ENCODE measurements at regions not wholly inside any gene's neighbourhood (a gene's known extent, or its start where the extent isn't known, plus 50 kb on each side); places are given as distances from the start of the nearest gene placed in this dataset.

DNA sequence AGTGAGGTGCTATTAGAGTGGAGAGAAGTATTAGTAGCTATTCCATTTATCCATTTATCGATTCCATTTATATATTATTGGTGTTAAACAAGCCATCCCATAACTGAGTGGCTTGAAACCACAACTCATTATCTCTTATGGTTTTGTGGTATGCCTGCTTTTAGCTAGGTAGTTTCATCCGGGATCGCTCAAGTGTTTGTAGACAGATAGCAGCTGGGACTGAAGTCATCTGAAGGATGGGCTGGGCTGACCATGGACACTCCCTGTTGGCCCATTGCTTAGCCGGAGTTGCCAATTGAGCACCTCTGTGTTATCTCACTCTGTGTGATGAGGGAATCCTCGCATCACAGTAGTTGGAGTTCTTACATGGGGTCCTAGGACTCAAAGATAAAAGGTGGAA is 622.5 kb downstream of the PLA2G4A start:
- DNase-seq, result peak in 1 of 3 experiments; percentile 78

DNA sequence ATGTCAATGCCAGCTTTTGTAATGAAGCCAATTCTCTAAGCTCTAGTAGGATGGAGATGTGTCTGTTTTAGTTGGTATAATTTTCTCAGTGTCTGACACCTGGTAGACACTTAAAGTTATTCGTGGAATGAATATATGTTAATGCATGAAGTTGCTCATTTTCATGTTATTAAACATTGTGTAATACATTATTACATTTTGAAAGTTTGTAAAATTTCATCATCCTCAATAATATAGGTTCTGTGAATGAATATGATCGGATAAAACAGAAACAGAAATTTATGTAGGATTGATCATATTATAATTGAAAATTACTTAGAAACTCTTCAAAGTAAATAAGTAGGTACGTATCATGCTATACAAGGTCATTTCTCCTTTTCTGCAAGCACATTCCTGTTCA is 625.3 kb downstream of the PLA2G4A start:
- DNase-seq, result no peak

DNA sequence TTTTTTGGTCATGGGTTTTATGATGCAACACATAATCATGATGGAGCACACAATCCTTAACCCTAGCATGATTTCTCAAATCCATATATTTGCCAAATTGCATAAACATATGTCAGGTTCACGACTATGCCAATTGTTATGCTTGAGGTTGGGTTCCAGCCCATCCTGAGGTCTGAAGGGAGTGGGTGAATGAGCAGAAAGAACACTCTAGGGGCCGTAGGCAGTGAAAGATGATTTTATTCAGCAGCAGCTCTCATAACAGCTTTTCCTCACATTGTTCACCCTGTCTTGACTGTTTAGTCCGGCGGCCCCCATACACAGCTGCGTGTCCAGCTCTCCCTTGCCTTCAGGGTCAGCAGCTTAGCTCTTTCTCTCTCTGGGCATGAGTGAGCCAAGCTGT is 627.7 kb downstream of the PLA2G4A start:
- DNase-seq, result no peak

DNA sequence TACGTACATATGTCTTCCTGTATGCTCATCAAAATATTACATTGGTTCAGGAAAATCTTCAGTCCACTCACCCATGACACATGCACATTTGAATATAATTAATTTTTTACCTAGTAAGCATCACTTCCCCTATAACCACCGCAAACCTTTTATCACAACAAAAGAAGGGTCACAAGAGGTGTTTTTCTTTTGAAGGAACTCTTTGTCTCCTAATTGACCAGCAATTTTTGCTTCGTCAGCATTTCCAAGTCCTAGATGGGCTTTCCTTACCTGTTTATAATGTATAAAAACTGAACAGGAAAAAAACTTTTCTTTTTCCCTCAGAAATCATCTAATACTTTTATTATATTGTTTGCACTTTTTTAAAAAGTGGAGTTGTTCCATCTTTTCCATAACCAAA is 631.3 kb downstream of the PLA2G4A start:
- DNase-seq, result peak in 2 of 3 experiments; percentile 10 to 73

DNA sequence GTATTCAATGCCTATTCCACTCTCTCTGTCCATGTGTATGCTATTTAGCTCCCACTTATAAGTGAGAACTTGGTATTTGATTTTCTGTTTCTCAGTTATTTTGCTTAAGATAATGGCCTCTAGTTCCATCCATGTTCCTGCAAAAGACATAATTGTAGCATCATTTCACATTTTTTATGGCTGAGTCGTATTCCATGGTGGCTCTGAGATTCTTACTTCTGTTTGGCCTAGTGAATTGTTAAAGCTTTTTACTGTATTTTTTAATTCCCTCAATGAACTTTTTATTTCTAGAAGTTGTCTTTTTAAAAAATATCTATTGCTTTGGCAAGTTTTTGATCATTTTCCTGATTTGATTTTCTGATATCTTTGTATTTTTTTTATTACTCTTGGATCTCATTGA is 635.6 kb downstream of the PLA2G4A start:
- no peak for DNase-seq

DNA sequence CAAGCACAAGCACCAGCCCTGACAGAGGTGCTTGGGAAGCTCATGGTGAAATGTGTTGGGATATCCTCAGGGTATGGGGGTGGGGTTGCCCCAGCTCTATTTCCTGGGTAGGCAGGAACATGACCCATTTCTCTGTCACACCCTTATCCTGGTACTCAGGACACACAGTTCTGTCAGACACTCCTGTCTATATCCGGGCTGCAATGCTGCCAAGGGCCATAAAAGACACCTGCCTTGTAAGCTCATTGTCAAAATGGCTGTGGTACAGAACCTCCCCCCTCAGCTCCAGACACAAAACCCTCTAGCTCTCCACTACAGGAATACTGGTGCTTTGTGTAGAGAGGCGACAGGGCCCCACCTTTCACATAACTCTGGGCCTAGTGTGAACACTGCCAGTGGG is 636.7 kb downstream of the PLA2G4A start:
- no peak for DNase-seq

DNA sequence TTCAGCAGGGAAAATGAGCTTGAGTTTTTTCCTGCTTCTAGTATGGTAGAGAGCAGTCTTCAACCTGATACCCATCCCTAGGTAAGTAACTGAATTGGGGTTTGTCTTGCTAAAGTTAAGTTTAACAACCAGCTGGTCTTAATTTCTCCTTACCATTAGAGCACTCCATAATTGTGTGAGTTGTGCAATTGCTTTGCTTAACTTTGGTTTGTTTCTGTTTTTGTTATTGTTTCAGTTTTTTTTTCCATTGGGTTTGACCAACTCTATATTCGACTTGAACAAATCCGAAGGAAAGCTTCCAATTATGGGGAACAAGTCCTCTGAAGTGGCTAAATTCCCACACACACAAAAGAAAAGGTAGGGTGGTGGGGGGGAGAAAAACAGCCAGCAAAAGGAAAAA is 641.1 kb downstream of the PLA2G4A start:
- DNase-seq, result no peak

DNA sequence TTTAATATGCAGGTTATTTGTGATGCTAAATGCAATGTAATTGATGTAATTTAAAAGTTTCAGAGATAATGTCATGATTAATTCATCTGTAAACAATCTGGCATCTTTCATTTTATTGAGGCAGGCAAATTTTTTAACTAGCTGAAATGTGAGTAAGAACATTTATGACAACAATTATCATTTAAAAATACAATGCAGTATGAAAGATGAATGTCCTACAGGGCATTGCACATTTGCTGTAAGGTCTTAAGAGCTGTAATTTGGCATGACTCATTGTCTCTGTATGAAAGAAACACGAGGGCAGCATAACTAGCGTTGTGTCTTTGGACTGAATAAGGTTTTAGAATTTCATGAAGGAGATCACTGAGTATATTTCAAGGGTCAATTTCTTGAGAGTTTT is 642.8 kb downstream of the PLA2G4A start:
- peak; percentile 22 to 87 (median 46) for DNase-seq

DNA sequence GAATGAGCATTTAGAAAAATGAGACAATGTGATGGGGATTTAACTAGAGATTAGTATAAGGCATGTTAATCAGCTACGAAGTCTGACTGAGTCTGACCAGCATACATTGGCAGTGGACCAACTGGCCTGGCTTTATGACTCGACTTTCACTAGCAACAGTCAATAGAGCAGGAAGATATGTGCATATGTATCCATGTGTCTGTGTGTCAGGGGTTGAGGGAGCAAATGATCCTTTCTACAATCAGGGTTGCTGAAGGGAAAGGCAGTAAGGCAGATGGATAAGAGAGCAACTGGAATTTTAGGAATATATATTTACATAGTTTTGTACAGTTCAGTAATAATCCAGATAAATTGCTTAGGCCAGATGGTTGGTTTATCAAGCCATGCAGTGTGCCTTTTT is 645.6 kb downstream of the PLA2G4A start:
- DNase-seq, result no peak

DNA sequence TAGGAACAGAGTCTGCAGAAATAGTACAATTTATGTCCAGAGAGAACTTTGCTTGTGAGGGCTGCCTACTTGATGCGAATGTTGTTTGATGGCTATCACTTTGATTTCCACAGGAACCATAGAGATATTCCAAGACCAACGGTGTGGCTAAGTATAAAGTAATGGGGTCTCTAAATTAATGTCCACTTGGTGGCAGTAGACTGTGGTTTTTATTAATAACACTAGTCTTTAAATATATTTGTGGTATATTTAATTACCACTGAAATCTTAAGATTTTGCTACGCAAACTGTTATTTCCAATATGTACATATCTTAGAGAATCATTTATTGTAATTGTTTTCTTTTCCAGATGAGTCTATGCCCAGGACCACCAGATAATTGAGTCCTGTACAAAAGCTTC is 647.9 kb downstream of the PLA2G4A start:
- peak in 2 of 3 experiments; percentile 23 to 32 for DNase-seq

DNA sequence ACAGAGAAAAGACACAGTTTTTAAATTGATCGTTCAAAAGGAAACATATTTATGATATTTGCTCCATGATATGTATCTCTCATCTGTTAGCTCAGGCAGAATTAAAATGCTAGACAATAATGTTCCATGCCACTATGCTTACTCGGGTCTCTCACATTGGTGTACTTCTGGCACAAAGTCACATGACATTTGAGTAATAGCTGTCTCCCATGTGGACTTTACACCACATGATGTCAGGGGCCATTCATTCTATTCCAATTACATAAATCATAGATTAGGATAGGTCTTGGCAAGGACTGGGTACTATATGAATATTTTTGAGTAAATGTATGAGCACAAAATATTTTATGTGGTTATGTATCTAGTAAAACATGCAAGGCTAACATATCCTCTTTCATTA is 648.4 kb downstream of the PLA2G4A start:
- DNase-seq, result peak in 1 of 3 experiments; percentile 32

DNA sequence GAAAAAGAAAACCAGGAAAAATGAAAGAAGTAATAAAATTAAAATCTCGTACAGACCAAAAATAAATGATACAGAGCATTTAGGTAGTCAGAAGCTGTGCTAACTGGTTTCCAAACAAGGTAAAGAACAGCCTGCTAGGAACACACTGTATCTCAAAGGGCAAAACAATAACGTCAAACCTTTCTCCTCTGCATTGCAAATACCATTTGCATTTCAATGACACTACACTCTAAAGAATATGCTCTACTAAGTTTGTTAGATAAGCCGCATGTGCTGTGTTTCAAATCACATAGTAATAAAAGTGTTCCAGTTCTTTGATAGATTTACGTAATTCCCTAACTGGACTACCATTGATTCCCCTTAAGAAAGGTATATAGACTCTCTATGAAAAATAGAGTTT is 648.8 kb downstream of the PLA2G4A start:
- DNase-seq, result no peak

DNA sequence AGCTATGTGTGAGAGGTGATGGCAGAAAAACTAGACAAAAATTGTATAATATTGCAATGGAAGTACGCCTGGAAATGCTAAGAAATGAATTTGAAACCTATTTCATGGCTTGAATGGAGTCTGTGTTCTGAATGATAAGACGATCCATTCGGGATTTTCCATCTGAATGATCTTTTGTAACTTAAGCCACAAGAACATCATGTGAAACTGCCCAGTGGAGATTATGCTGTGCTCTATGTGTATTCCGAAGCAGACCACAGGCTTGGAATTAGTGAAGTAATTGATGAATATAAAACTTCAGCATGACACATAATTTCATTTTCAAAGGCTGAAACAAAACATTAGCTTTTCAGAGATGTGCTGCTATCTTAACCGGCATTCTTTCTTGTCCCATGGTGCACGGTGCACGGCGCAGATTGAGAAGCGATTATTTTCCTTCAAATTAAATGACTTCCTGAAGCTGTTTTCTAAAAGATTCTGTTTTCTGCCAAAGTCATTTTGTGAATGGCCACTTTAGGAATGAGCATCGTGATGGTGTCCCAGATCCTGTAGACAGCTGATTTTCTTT is 652.9 kb downstream of the PLA2G4A start:
- DNase-seq, result no peak

DNA sequence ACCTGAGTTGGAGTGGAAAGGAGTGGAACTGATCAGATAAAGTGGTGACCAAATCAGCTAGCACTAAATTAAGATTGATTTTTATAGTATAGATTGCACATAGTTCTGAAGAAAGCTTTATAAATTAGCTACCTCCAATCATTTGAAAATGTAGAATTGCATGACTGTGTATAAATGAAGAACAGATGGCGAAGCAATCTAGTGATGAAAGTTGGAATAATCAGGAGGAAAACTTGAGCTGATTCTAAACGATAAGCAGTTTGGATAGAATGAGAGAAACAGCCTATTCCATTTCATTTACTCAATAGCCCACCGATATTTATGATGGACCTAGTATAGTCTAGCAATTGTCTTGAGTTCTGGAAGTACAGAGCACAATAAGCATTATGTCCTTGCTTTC is 661.5 kb downstream of the PLA2G4A start:
- no peak for DNase-seq

DNA sequence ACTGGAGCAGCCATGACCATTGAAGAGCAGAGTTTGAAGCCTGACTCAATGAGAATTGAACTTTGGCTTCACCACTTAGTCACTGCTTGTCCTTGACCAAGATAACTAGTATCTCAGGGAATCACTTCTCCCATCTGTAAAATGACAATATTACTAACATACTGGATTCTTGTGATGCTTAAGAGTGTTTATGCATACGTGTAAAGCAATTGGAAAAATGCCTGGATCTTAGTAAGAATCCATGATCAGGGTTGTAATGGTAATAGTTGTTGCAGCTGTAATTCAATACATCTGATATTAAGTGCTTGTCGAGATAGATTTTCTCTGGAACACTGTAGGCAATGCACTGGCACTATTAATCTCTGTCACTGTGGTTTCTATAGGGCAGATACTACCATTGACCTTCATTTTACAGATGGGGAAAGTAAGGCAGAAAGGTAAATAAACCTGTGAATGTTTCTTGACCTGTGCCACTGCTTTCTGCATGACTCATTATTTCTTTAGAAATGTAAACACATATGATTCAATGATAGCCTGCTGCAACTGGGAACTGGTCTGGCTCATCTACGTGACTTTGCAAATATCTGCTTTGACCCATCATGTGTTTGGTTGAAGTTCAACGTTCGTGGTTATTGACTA is 662.5 kb downstream of the PLA2G4A start:
- DNase-seq, result peak in 1 of 3 experiments; percentile 17

DNA sequence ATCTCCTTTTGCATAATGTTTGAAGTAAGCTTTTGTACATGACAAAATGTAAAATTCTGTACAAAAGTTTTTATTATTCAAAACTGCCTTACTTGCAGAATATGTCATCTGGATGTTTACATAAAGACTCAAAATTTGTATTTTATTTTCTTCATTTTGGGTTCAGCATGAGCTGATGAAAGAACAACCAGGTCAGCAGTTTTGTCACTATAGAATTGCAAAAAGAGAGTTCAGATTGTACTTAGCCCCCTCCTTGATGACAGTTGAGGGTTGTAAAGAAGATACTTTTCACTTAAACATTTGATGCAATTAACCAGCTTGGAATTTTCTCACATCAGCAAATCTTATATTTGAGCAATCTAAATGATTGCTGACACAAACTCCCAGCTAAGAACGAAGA is 669.3 kb downstream of the PLA2G4A start:
- no peak for DNase-seq

DNA sequence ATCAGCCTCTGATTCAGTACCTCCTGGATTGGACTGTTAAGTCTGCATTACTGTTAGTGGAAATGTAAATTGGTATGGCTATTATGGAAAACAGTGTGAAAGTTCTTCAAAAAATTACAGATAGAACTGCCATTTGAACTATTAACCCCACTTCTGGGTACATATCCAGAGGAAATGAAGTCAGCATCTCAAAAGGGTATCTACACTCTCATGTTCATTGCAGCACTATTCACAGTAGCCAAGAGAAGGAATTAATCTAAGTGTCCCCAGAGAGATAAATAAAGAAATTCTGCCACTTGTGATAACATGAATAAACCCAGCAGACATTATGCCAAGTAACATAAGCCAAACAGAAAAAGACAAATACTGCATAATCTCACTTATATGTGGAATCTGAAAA is 676.0 kb downstream of the PLA2G4A start:
- DNase-seq, result no peak

DNA sequence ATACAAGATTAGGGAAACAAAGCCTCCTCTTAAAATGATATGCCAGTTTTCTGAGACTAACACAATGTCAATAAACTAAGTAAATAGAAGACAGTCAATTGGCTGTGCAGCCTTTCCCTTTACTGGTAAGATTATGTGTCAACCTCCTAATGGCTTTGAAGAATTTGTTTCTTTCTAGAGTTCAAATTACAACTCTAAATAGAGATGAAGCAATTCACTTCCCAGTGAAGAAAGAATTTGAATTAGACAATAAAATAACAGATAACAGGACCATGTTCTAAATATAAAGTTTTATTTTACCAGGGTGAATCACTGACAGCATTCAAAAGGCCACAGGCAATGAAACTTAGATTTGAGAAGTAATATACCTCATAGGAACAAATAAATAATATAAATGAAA is 680.3 kb downstream of the PLA2G4A start:
- DNase-seq, result peak in 2 of 3 experiments; percentile 52 to 89

DNA sequence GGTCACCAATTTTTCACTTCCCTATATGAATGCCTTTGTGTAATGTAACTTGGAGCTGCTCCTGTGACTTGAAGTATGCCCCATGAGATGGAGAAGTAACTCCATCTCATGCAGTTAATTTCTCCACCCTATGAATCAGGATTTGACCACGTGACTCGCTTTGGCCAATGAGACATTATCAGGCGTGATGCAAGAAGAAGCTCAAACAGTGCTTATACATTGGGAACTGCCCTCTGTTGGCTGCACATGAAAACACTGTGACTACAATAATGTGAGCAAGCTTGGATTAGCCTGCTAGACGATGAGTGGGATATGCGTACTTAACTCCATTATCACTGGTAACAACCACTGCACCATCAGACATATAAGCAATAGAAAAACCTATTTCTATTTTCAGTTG is 684.4 kb downstream of the PLA2G4A start:
- no peak for DNase-seq

DNA sequence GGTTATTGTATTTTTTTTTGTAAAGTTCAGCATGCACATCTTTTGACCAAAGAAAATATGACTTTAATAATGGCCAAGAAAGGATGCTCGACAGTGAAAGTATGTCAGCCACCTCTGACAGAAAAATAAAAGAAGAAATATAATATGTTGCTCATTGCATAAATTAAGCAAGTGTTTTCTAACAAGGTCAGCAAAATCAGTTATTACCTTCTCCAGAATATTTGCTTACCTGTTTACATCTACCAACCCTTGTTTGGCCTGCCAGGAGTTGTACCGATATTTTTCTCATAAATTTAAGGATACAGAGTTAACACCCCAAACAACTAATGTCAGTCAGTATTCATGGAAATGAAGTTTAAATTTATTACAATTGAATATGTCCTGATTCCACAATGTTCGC is 685.4 kb downstream of the PLA2G4A start:
- no peak for DNase-seq

DNA sequence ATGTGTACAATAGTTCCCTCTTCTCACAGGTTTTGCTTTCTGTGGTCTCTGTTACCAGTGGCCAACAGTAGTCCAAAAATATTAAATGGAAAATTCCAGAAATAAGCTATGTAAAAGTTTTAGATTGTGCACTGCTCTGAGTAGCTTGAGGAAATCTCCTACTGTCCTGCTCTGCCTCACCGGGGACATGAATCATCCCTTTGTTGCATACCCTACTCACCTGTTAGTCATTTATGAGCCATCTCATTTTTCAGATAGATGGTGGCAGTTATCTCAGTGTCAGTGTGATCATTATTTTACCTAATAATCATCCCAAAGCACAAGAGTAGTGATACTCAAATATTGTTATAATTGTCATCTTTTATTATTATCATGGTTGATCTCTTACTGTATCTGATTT is 688.1 kb downstream of the PLA2G4A start:
- DNase-seq, result no peak

DNA sequence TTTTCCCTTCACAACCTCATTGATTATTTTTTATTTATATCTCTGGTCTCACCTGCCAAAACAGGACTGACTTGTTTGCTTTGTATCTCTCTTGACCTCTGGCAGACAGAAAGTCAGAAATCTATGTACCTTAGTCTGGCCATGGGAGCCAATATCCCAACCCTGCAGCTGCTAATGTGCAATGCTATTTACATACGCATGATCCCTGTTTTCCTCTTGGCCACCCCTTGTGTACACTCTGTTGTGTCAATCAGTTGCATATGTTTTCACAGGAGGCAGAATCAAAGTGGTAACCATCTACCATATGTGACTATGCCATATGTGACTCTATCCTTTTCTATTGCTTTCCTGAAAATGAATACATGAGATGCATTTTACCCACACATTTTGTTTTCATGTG is 688.8 kb downstream of the PLA2G4A start:
- peak in 2 of 3 experiments; percentile 26 to 74 for DNase-seq

DNA sequence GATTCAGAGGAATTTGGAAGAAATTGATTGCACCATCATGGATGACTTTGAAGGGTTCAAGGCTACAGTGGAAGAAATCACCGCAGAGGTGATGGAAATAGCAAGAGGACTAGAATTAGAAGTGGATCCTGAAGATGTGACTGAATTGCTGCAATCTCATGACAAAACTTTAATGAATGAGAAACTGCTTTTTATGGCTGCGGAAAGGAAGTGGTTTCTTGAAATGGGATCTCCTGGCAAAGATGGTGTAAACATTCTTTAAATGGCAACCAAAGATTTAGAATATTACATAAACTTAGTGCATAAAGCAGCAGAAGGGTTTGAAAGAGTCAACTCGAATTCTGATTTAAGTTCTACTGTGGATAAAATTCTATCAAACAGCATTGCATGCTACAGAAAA is 698.6 kb downstream of the PLA2G4A start:
- no peak for DNase-seq

DNA sequence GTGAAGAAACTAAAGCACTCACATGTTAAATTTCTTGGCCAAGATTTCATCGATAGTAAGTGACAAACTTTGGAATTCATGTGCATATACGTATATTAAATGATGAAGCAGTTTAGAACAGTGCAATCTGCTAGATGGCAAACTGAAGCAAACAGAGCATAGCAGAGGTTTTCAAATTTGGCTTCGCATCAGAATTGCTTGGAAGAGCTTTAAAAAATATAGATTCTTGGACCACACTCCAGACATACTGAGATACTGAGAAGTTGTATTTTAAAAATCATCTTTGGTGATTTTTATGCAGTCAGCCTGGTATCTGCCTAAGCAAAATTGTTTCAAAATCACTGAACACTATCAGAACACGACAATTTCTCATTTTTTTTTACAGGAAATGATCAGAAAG is 709.2 kb downstream of the PLA2G4A start:
- DNase-seq, result no peak

DNA sequence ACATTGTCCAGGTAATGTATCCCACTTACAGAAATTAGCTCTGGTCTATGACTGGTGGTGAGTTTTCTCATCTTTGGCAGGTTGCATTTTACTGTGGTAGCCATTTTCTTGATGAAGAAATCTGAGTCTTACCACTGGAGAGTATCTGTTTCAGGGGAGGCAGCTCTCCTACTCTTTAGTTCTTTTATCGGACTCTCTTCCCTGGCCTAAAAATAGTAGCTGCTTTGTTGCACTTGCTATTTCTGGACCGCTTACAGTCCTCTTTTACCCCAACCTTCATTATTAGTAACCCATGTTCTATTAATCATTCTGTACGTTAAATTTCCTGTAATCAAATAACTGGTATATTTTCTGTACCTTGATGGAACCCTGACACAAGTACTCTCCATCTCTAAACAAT is 720.8 kb downstream of the PLA2G4A start:
- no peak for DNase-seq
